ENCODE measurements at regions not wholly inside any gene's neighbourhood (a gene's known extent, or its start where the extent isn't known, plus 50 kb on each side); places are given as distances from the start of the nearest gene placed in this dataset.

GRCh38 chr5:6843821-6844220 is 130.6 kb downstream of the TENT4A start:
- no peak for TF ChIP-seq CTCF (IDR thresholded peaks at IDR 0.05; ENCODE audit: borderline replicate concordance, insufficient read depth, low read depth, low read length)
- no peak overlapping the region for H3K4me3 ChIP-seq (ENCODE audit: low read depth, low read length)

GRCh38 chr5:6845856-6846255 is 132.6 kb downstream of the TENT4A start:
- no peak overlapping the region for H3K4me3 ChIP-seq (ENCODE audit: low read depth, low read length)
- no peak for TF ChIP-seq CTCF (IDR thresholded peaks at IDR 0.05; ENCODE audit: borderline replicate concordance, insufficient read depth, low read depth, low read length)

GRCh38 chr5:6847870-6848269 is 134.6 kb downstream of the TENT4A start:
- TF ChIP-seq CTCF (IDR thresholded peaks at IDR 0.05; ENCODE audit: borderline replicate concordance, insufficient read depth, low read depth, low read length): no peak
- H3K4me3 ChIP-seq (ENCODE audit: low read depth, low read length): no peak overlapping the region

- no peak overlapping the region for H3K4me3 ChIP-seq (ENCODE audit: low read depth, low read length)
- TF ChIP-seq CTCF (IDR thresholded peaks at IDR 0.05; ENCODE audit: borderline replicate concordance, insufficient read depth, low read depth, low read length): no peak
Observed at GRCh38 chr5:6849316-6850105, 136.3 kb downstream of the TENT4A start.

GRCh38 chr5:6850106-6850432 is 136.8 kb downstream of the TENT4A start:
- H3K4me3 ChIP-seq (ENCODE audit: low read depth, low read length): no peak overlapping the region
- no peak for TF ChIP-seq CTCF (IDR thresholded peaks at IDR 0.05; ENCODE audit: borderline replicate concordance, insufficient read depth, low read depth, low read length)

GRCh38 chr5:6856653-6857052 is 143.4 kb downstream of the TENT4A start:
- H3K4me3 ChIP-seq (ENCODE audit: low read depth, low read length): no peak overlapping the region
- no peak for TF ChIP-seq CTCF (IDR thresholded peaks at IDR 0.05; ENCODE audit: borderline replicate concordance, insufficient read depth, low read depth, low read length)

GRCh38 chr5:6858419-6858818 is 145.2 kb downstream of the TENT4A start:
- TF ChIP-seq CTCF (IDR thresholded peaks at IDR 0.05; ENCODE audit: borderline replicate concordance, insufficient read depth, low read depth, low read length): no peak
- H3K4me3 ChIP-seq (ENCODE audit: low read depth, low read length): no peak overlapping the region
